CD4-positive, alpha-beta memory T cell (primary cell): ENCODE measurements at regions not wholly inside any gene's neighbourhood (a gene's known extent, or its start where the extent isn't known, plus 50 kb on each side); places are given as distances from the start of the nearest gene placed in this dataset.

Experiments used
- CTCF ChIA-PET: fragments of 350-600 bp; sonication (Branson Sonifier 250); formaldehyde crosslinking; loops from one replicate; lab custom pipeline; 2021; ENCODE audit warnings: inconsistent platforms; ENCODE audit not compliant: partially characterized antibody; lab: Charles Lee
- POLR2A ChIA-PET: fragments of 350-600 bp; sonication (Branson Sonifier 250); formaldehyde crosslinking; loops from one replicate; lab custom pipeline; 2021; ENCODE audit not compliant: partially characterized antibody; lab: Charles Lee
- DNase-seq, 5 donors: peaks; one replicate each; pipeline versions ENCODE4 v3.0.0 to v3.0.0-alpha.2; 2020 to 2022; ENCODE audit warnings: mixed read lengths in 1 of 5
- H3K27ac ChIP-seq: one replicate; pipeline ENCODE4 v1.7.0; 2013; ENCODE audit warnings: low read depth, low read length
- H3K27me3 ChIP-seq: 2 replicates; pipeline ENCODE4 v1.7.0; 2013; ENCODE audit warnings: mild to moderate bottlenecking, low read length, moderate library complexity; ENCODE audit not compliant: insufficient read depth
- H3K36me3 ChIP-seq: 2 replicates; pipeline ENCODE4 v1.7.0; 2013; ENCODE audit warnings: mild to moderate bottlenecking, low read length, moderate library complexity; ENCODE audit not compliant: insufficient read depth
- H3K4me1 ChIP-seq: 2 replicates; pipeline ENCODE4 v1.7.0; 2013; ENCODE audit warnings: mild to moderate bottlenecking, low read length, moderate library complexity; ENCODE audit not compliant: insufficient read depth
- H3K4me3 ChIP-seq, 2 donors: one replicate each; pipeline ENCODE4 v1.7.0; 2013; ENCODE audit warnings: low read length in 2 of 2, mild to moderate bottlenecking in 1 of 2
- H3K9me3 ChIP-seq, 2 donors: one replicate each; pipeline ENCODE4 v1.7.0; 2013; ENCODE audit warnings: low read length in 2 of 2, control low read depth in 1 of 2; ENCODE audit not compliant: control insufficient read depth in 1 of 2
- H3K27ac Mint-ChIP-seq, 7 donors: one replicate each; pipeline ENCODE4 v1.8.0; 2020 to 2021; ENCODE audit warnings: mixed read lengths in 7 of 7, mild to moderate bottlenecking in 6 of 7, inconsistent platforms in 3 of 7, moderate library complexity in 3 of 7
- H3K27me3 Mint-ChIP-seq, 2 donors: one replicate each; pipeline ENCODE4 v1.8.0; 2020 to 2021; ENCODE audit warnings: mixed read lengths in 2 of 2
- H3K36me3 Mint-ChIP-seq, 2 donors: one replicate each; pipeline ENCODE4 v1.8.0; 2020 to 2021; ENCODE audit warnings: mixed read lengths in 2 of 2, inconsistent platforms in 1 of 2, mild to moderate bottlenecking in 1 of 2
- H3K4me1 Mint-ChIP-seq, 4 donors: one replicate each; pipeline ENCODE4 v1.8.0; 2020 to 2021; ENCODE audit warnings: mixed read lengths in 4 of 4, mild to moderate bottlenecking in 1 of 4
- H3K4me3 Mint-ChIP-seq, 8 donors: one replicate each; pipeline ENCODE4 v1.8.0; 2020 to 2021; ENCODE audit warnings: mixed read lengths in 8 of 8, mild to moderate bottlenecking in 7 of 8, moderate library complexity in 6 of 8, inconsistent platforms in 3 of 8
- H3K9me3 Mint-ChIP-seq, 8 donors: one replicate each; pipeline ENCODE4 v1.8.0; 2020 to 2021; ENCODE audit warnings: mixed read lengths in 8 of 8, mild to moderate bottlenecking in 5 of 8, inconsistent platforms in 3 of 8, moderate library complexity in 1 of 8
- intact Hi-C: fragments of 100-400 bp; cut with micrococcal nuclease; formaldehyde crosslinking; loops from one replicate; pipeline ENCODE4 v1.15.1; 2023

- no peak overlapping the region for H3K4me3 ChIP-seq
- intact Hi-C loops: no loop called here
Observed at GRCh38 chr4:107319386-107319785, 283.3 kb upstream of the DKK2 start.

GRCh38 chr4:107318078-107318477, 282.0 kb upstream of the DKK2 start:
- intact Hi-C loops: no loop called here
- H3K27ac Mint-ChIP-seq: no peak overlapping the region
- H3K9me3 Mint-ChIP-seq: peaks cover 0 to 2% (median 0%) of the 10 kb centered on the region in 8 donors
- no peak overlapping the region for H3K4me3 Mint-ChIP-seq
- no peaks in the 10 kb centered on the region for H3K36me3 Mint-ChIP-seq
- ChIA-PET POLR2A (no interaction called here), CTCF (no interaction called here)
- no peaks in the 10 kb centered on the region for H3K36me3 ChIP-seq
- H3K4me1 Mint-ChIP-seq: no peaks in the 10 kb centered on the region
- no peak for DNase-seq
- H3K27me3 ChIP-seq: no peaks in the 10 kb centered on the region
- no peaks in the 10 kb centered on the region for H3K9me3 ChIP-seq
- H3K27ac ChIP-seq: no peak overlapping the region
- no peaks in the 10 kb centered on the region for H3K4me1 ChIP-seq
- no peak overlapping the region for H3K4me3 ChIP-seq
- peaks cover 0 to 4% of the 10 kb centered on the region in 2 donors for H3K27me3 Mint-ChIP-seq

More at GRCh38 chr4:107319386-107319785, 283.3 kb upstream of the DKK2 start:
- Histone ChIP-seq H3K4me1 (no peaks in the 10 kb centered on the region), H3K27me3 (no peaks in the 10 kb centered on the region), H3K9me3 (no peaks in the 10 kb centered on the region), H3K36me3 (no peaks in the 10 kb centered on the region), H3K27ac (no peak overlapping the region)
- POLR2A ChIA-PET: no interaction called here
- H3K36me3 Mint-ChIP-seq: no peaks in the 10 kb centered on the region
- peaks cover 0 to 4% of the 10 kb centered on the region in 2 donors for H3K27me3 Mint-ChIP-seq
- no peak overlapping the region for H3K4me3 Mint-ChIP-seq
- DNase-seq: no peak
- peaks cover 0 to 2% (median 0%) of the 10 kb centered on the region in 8 donors for H3K9me3 Mint-ChIP-seq
- H3K27ac Mint-ChIP-seq: no peak overlapping the region
- H3K4me1 Mint-ChIP-seq: no peaks in the 10 kb centered on the region
- CTCF ChIA-PET: no interaction called here

- ChIA-PET POLR2A (no interaction called here), CTCF (no interaction called here)
- H3K4me1 ChIP-seq: no peaks in the 10 kb centered on the region
- DNase-seq: no peak
- Mint-ChIP-seq H3K36me3 (no peaks in the 10 kb centered on the region), H3K4me1 (no peaks in the 10 kb centered on the region), H3K27me3 (peaks cover 0 to 4% of the 10 kb centered on the region in 2 donors), H3K9me3 (peaks cover 0 to 2% (median 0%) of the 10 kb centered on the region in 8 donors), H3K27ac (no peak overlapping the region), H3K4me3 (no peak overlapping the region)
- H3K4me3 ChIP-seq: no peak overlapping the region
- no peaks in the 10 kb centered on the region for H3K36me3 ChIP-seq
- no peaks in the 10 kb centered on the region for H3K27me3 ChIP-seq
- H3K9me3 ChIP-seq: no peaks in the 10 kb centered on the region
- H3K27ac ChIP-seq: no peak overlapping the region
- intact Hi-C loops: no loop called here
Observed at GRCh38 chr4:107317611-107318010, 281.5 kb upstream of the DKK2 start.

GRCh38 chr4:107315584-107315983, 279.5 kb upstream of the DKK2 start:
- H3K36me3 ChIP-seq: no peaks in the 10 kb centered on the region
- Mint-ChIP-seq H3K36me3 (no peaks in the 10 kb centered on the region), H3K27ac (no peak overlapping the region), H3K27me3 (peaks cover 0 to 2% of the 10 kb centered on the region in 2 donors), H3K4me1 (no peaks in the 10 kb centered on the region), H3K9me3 (peaks cover 0 to 1% (median 0%) of the 10 kb centered on the region in 8 donors), H3K4me3 (no peak overlapping the region)
- no peak overlapping the region for H3K27ac ChIP-seq
- no peak for DNase-seq
- CTCF ChIA-PET: no interaction called here
- no peaks in the 10 kb centered on the region for H3K9me3 ChIP-seq
- intact Hi-C loops: no loop called here
- POLR2A ChIA-PET: no interaction called here
- no peaks in the 10 kb centered on the region for H3K4me1 ChIP-seq
- H3K4me3 ChIP-seq: no peak overlapping the region
- H3K27me3 ChIP-seq: no peaks in the 10 kb centered on the region

- H3K9me3 ChIP-seq: no peaks in the 10 kb centered on the region
- intact Hi-C loops: no loop called here
- no peak for DNase-seq
- H3K36me3 ChIP-seq: no peaks in the 10 kb centered on the region
- Mint-ChIP-seq H3K4me3 (no peak overlapping the region), H3K27ac (no peak overlapping the region), H3K4me1 (no peaks in the 10 kb centered on the region), H3K27me3 (no peaks in the 10 kb centered on the region), H3K36me3 (no peaks in the 10 kb centered on the region), H3K9me3 (peaks cover 0 to 4% (median 0%) of the 10 kb centered on the region in 8 donors)
- H3K4me1 ChIP-seq: no peaks in the 10 kb centered on the region
- no peaks in the 10 kb centered on the region for H3K27me3 ChIP-seq
- CTCF ChIA-PET: no interaction called here
- no peak overlapping the region for H3K4me3 ChIP-seq
- POLR2A ChIA-PET: no interaction called here
- H3K27ac ChIP-seq: no peak overlapping the region
Observed at GRCh38 chr4:107314156-107314555, 278.0 kb upstream of the DKK2 start.

- Mint-ChIP-seq H3K27me3 (no peaks in the 10 kb centered on the region), H3K4me3 (no peak overlapping the region), H3K27ac (no peak overlapping the region), H3K36me3 (no peaks in the 10 kb centered on the region), H3K4me1 (no peaks in the 10 kb centered on the region), H3K9me3 (peaks cover 0 to 4% (median 0%) of the 10 kb centered on the region in 8 donors)
- DNase-seq: no peak
- Histone ChIP-seq H3K27me3 (no peaks in the 10 kb centered on the region), H3K4me1 (no peaks in the 10 kb centered on the region), H3K27ac (no peak overlapping the region), H3K4me3 (no peak overlapping the region), H3K9me3 (no peaks in the 10 kb centered on the region), H3K36me3 (no peaks in the 10 kb centered on the region)
- ChIA-PET POLR2A (no interaction called here), CTCF (interaction anchor here (1.0 kb wide), 1 partner anchor 425 kb away, joined by 3 read pairs; no protein-coding TSS in a partner anchor)
- intact Hi-C loops: no loop called here
Observed at GRCh38 chr4:107312366-107312765, 276.3 kb upstream of the DKK2 start.

GRCh38 chr4:107304699-107305286, 268.7 kb upstream of the DKK2 start:
- H3K27ac ChIP-seq: no peak overlapping the region
- DNase-seq: no peak
- Mint-ChIP-seq H3K27me3 (no peaks in the 10 kb centered on the region), H3K9me3 (peaks cover 0 to 3% (median 0%) of the 10 kb centered on the region in 8 donors), H3K27ac (no peak overlapping the region), H3K4me3 (no peak overlapping the region), H3K4me1 (no peaks in the 10 kb centered on the region), H3K36me3 (no peaks in the 10 kb centered on the region)
- ChIA-PET CTCF (no interaction called here), POLR2A (no interaction called here)
- intact Hi-C loops: no loop called here
- no peaks in the 10 kb centered on the region for H3K9me3 ChIP-seq
- no peaks in the 10 kb centered on the region for H3K27me3 ChIP-seq
- no peaks in the 10 kb centered on the region for H3K36me3 ChIP-seq
- H3K4me3 ChIP-seq: no peak overlapping the region
- H3K4me1 ChIP-seq: no peaks in the 10 kb centered on the region
